Osteoblast (primary cell): ENCODE measurements at regions not wholly inside any gene's neighbourhood (a gene's known extent, or its start where the extent isn't known, plus 50 kb on each side); places are given as distances from the start of the nearest gene placed in this dataset.

ENCODE experiments used
- DNase-seq: peaks from one replicate; pipeline ENCODE4 v3.0.0; 2011; ENCODE audit warnings: low spot score, mixed read lengths; ENCODE audit not compliant: insufficient read length; ENCODE audit errors: missing footprints
- H2AFZ ChIP-seq: 2 replicates; pipeline ENCODE4 v1.6.0; 2011; ENCODE audit warnings: mild to moderate bottlenecking, low read length
- H3K27ac ChIP-seq: 2 replicates; pipeline ENCODE4 v1.5.1; 2011; ENCODE audit warnings: mild to moderate bottlenecking, low read depth, low read length, moderate library complexity
- H3K27me3 ChIP-seq: 2 replicates; pipeline ENCODE4 v1.6.0; 2012; ENCODE audit warnings: mild to moderate bottlenecking, control low read depth, inconsistent platforms, low read length, moderate library complexity; ENCODE audit not compliant: insufficient read depth
- H3K36me3 ChIP-seq: 2 replicates; pipeline ENCODE4 v1.5.1; 2011; ENCODE audit warnings: mild to moderate bottlenecking, low read length, control low read depth, moderate library complexity; ENCODE audit not compliant: insufficient read depth
- H3K4me1 ChIP-seq: 2 replicates; pipeline ENCODE4 v1.5.1; 2011; ENCODE audit warnings: mild to moderate bottlenecking, low read length, control low read depth, moderate library complexity; ENCODE audit not compliant: insufficient read depth
- H3K4me2 ChIP-seq: 2 replicates; pipeline ENCODE4 v1.6.0; 2011; ENCODE audit warnings: mild to moderate bottlenecking, low read length; ENCODE audit not compliant: insufficient read depth
- H3K4me3 ChIP-seq: fragments of 200-600 bp; sonication (generic); 3 replicates; pipeline ENCODE4 v1.5.1; 2012; ENCODE audit warnings: mild to moderate bottlenecking, low read length, inconsistent platforms; ENCODE audit not compliant: insufficient read depth
- H3K79me2 ChIP-seq: 2 replicates; pipeline ENCODE4 v1.6.0; 2012; ENCODE audit warnings: mild to moderate bottlenecking, low read length, control low read depth, inconsistent platforms; ENCODE audit not compliant: insufficient read depth
- H3K9me3 ChIP-seq: 2 replicates; pipeline ENCODE4 v1.5.1; 2011; ENCODE audit warnings: low read depth, low read length, control low read depth
- H4K20me1 ChIP-seq: 2 replicates; pipeline ENCODE4 v1.6.0; 2012; ENCODE audit warnings: mild to moderate bottlenecking, low read length, control low read depth; ENCODE audit not compliant: insufficient read depth
- TF ChIP-seq, protein P1 (sequence below): IDR thresholded peaks from 2 replicates; pipeline ENCODE4 v1.5.1; 2011; ENCODE audit warnings: mild to moderate bottlenecking, low read depth, low read length, moderate library complexity; ENCODE audit errors: extremely low read depth

DNA sequence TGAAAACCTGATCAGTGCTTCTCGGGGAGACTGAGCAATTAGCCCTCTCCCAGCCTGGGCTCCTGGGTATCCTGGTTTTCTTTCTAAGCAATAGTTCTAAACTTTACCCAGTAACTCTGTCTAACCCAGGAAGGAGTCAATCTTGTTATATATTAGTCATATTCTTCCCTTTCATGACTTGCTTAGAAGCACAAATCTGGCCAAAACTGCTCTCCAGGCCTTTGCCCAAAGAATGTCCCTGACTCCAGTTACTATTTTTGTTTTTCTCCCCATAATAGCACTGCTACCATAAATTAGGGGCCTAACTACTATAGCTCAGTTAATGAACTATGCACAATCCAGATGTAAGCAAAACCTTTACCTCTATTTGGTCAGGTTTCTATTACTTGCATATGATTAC, 355.8 kb upstream of the HTR2A start:
- no peak for DNase-seq
- Histone ChIP-seq H3K4me1 (peaks cover 10% of the 10 kb centered on the region), H3K4me2 (no peak overlapping the region), H3K36me3 (no peaks in the 10 kb centered on the region), H2AFZ (no peak overlapping the region), H3K4me3 (no peak overlapping the region), H4K20me1 (no peaks in the 10 kb centered on the region), H3K9me3 (no peaks in the 10 kb centered on the region), H3K27ac (no peak overlapping the region), H3K27me3 (no peaks in the 10 kb centered on the region), H3K79me2 (no peaks in the 10 kb centered on the region)
- TF ChIP-seq, protein P1, sequence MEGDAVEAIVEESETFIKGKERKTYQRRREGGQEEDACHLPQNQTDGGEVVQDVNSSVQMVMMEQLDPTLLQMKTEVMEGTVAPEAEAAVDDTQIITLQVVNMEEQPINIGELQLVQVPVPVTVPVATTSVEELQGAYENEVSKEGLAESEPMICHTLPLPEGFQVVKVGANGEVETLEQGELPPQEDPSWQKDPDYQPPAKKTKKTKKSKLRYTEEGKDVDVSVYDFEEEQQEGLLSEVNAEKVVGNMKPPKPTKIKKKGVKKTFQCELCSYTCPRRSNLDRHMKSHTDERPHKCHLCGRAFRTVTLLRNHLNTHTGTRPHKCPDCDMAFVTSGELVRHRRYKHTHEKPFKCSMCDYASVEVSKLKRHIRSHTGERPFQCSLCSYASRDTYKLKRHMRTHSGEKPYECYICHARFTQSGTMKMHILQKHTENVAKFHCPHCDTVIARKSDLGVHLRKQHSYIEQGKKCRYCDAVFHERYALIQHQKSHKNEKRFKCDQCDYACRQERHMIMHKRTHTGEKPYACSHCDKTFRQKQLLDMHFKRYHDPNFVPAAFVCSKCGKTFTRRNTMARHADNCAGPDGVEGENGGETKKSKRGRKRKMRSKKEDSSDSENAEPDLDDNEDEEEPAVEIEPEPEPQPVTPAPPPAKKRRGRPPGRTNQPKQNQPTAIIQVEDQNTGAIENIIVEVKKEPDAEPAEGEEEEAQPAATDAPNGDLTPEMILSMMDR = no peak

DNA sequence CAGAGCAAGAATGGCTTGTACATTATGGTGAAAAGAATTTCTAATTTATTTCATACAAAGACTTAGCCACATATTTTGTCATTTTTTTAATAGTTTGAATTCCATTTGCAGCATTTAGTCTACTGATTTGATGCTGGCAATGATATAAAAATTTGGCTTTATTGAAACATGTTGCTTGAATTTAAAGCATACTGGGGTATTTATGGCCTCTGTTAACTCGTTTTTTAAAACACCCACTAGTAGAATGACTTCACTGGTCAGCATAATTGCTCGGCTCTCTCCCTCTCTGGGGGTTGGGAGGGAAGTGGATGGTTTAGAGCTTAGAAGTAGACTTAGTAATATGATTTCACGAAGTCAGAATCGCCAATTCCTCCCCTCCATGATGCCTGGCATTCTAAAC, 354.9 kb upstream of the HTR2A start:
- Histone ChIP-seq H3K36me3 (no peaks in the 10 kb centered on the region), H3K4me2 (no peak overlapping the region), H3K27ac (no peak overlapping the region), H3K4me1 (peaks cover 10% of the 10 kb centered on the region), H3K79me2 (no peaks in the 10 kb centered on the region), H3K27me3 (no peaks in the 10 kb centered on the region), H4K20me1 (no peaks in the 10 kb centered on the region), H3K9me3 (no peaks in the 10 kb centered on the region), H2AFZ (no peak overlapping the region), H3K4me3 (no peak overlapping the region)
- TF ChIP-seq, protein P1 = no peak
- DNase-seq = no peak

DNA sequence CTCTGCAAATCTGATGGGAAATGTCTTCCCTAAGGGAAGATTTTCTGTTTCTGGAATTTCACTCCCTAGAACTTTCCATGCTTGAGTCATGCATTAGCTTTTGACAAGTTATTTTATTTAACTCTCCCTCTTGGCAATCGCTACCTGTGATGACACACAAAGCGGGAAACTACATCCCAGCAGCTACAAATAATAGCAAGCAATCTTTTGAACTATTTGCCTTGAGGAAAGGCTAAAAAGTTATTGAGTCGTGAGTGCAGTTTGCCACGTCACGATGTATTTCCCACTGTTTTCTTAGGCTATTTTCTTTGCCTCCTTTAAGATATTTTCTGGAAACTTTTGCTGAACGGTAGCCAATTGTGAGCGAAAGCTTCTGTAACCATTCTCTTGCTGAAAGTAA, 353.3 kb upstream of the HTR2A start:
- Histone ChIP-seq H4K20me1 (no peaks in the 10 kb centered on the region), H2AFZ (no peak overlapping the region), H3K79me2 (no peaks in the 10 kb centered on the region), H3K4me2 (peak overlapping the region; percentile 30), H3K27ac (no peak overlapping the region), H3K4me3 (no peak overlapping the region), H3K36me3 (no peaks in the 10 kb centered on the region), H3K27me3 (no peaks in the 10 kb centered on the region), H3K4me1 (peaks cover 10% of the 10 kb centered on the region), H3K9me3 (no peaks in the 10 kb centered on the region)
- peak; percentile 53 for DNase-seq
- TF ChIP-seq, protein P1 = no peak

DNA sequence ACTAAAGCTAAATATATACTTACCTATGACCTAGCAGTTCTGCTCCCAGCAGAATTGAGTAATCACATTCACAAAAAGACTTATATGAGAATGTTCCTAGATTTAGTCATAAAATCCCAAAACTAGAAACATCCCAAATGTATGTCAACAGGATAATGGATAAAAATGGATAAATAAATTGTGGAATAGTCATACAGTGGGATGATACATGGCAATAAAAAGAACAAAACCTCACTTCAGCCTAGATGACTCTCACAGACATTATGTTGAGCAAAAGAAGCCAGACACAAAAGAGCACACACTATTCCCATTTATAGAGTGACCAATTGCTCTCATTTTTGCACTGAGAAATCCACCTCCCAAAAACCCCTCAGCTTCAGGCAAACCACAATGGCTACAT, 352.4 kb upstream of the HTR2A start:
- no peak overlapping the region for H3K27ac ChIP-seq
- DNase-seq = no peak
- no peaks in the 10 kb centered on the region for H4K20me1 ChIP-seq
- no peaks in the 10 kb centered on the region for H3K79me2 ChIP-seq
- H3K9me3 ChIP-seq = no peaks in the 10 kb centered on the region
- no peak overlapping the region for H3K4me2 ChIP-seq
- H2AFZ ChIP-seq = no peak overlapping the region
- no peaks in the 10 kb centered on the region for H3K27me3 ChIP-seq
- H3K36me3 ChIP-seq = no peaks in the 10 kb centered on the region
- H3K4me3 ChIP-seq = no peak overlapping the region
- TF ChIP-seq, protein P1 = no peak
- H3K4me1 ChIP-seq = peaks cover 10% of the 10 kb centered on the region
